ENCODE measurements at regions not wholly inside any gene's neighbourhood (a gene's known extent, or its start where the extent isn't known, plus 50 kb on each side); places are given as distances from the start of the nearest gene placed in this dataset.

- H3K9me3 Mint-ChIP-seq = no peaks in the 10 kb centered on the region
- peaks cover 0 to 8% of the 10 kb centered on the region in 2 donors for H3K27me3 Mint-ChIP-seq
- no peak overlapping the region for H3K4me3 Mint-ChIP-seq
- DNase-seq (ENCODE audit: low spot score) (no peak), ATAC-seq (peak in 1 of 2 donors; percentile 21)
- no peaks in the 10 kb centered on the region for H3K4me1 Mint-ChIP-seq (ENCODE audit: low read depth in 2 of 2)
- H3K36me3 Mint-ChIP-seq = no peaks in the 10 kb centered on the region
- no peak overlapping the region for H3K27ac Mint-ChIP-seq
Measured at GRCh38 chr1:228975238-228975907, 240.1 kb downstream of the RHOU start.

GRCh38 chr1:228976316-228976715 is 241.0 kb downstream of the RHOU start:
- Mint-ChIP-seq H3K4me3 (no peak overlapping the region), H3K9me3 (no peaks in the 10 kb centered on the region), H3K27ac (no peak overlapping the region), H3K4me1 (ENCODE audit: low read depth in 2 of 2) (no peaks in the 10 kb centered on the region), H3K36me3 (no peaks in the 10 kb centered on the region), H3K27me3 (peaks cover 0 to 8% of the 10 kb centered on the region in 2 donors)
- ATAC-seq (no peak), DNase-seq (ENCODE audit: low spot score) (no peak)

- no peak for DNase-seq (ENCODE audit: low spot score)
- H3K9me3 Mint-ChIP-seq = no peaks in the 10 kb centered on the region
- no peaks in the 10 kb centered on the region for H3K4me1 Mint-ChIP-seq (ENCODE audit: low read depth in 2 of 2)
- no peak overlapping the region for H3K4me3 Mint-ChIP-seq
- H3K36me3 Mint-ChIP-seq = no peaks in the 10 kb centered on the region
- no peak for ATAC-seq
- peaks cover 0 to 8% of the 10 kb centered on the region in 2 donors for H3K27me3 Mint-ChIP-seq
- no peak overlapping the region for H3K27ac Mint-ChIP-seq
Measured at GRCh38 chr1:228977307-228977706, 242.0 kb downstream of the RHOU start.

GRCh38 chr1:228977741-228978140 is 242.5 kb downstream of the RHOU start:
- no peak overlapping the region for H3K27ac Mint-ChIP-seq
- no peak overlapping the region for H3K4me3 Mint-ChIP-seq
- no peak for ATAC-seq

GRCh38 chr1:228978484-228979324 is 243.4 kb downstream of the RHOU start:
- peaks cover 0 to 8% of the 10 kb centered on the region in 2 donors for H3K27me3 Mint-ChIP-seq
- H3K9me3 Mint-ChIP-seq = no peaks in the 10 kb centered on the region
- no peaks in the 10 kb centered on the region for H3K4me1 Mint-ChIP-seq (ENCODE audit: low read depth in 2 of 2)
- no peak overlapping the region for H3K27ac Mint-ChIP-seq
- DNase-seq (ENCODE audit: low spot score) (no peak), ATAC-seq (no peak)
- H3K4me3 Mint-ChIP-seq = no peak overlapping the region
- no peaks in the 10 kb centered on the region for H3K36me3 Mint-ChIP-seq

More at GRCh38 chr1:228977741-228978140, 242.5 kb downstream of the RHOU start:
- H3K36me3 Mint-ChIP-seq = no peaks in the 10 kb centered on the region
- no peak for DNase-seq (ENCODE audit: low spot score)
- H3K27me3 Mint-ChIP-seq = peaks cover 0 to 8% of the 10 kb centered on the region in 2 donors
- H3K4me1 Mint-ChIP-seq (ENCODE audit: low read depth in 2 of 2) = no peaks in the 10 kb centered on the region
- H3K9me3 Mint-ChIP-seq = no peaks in the 10 kb centered on the region

GRCh38 chr1:228979325-228979699 is 244.0 kb downstream of the RHOU start:
- Mint-ChIP-seq H3K9me3 (no peaks in the 10 kb centered on the region), H3K27ac (no peak overlapping the region), H3K4me1 (ENCODE audit: low read depth in 2 of 2) (no peaks in the 10 kb centered on the region), H3K36me3 (no peaks in the 10 kb centered on the region), H3K4me3 (no peak overlapping the region), H3K27me3 (peaks cover 0 to 8% of the 10 kb centered on the region in 2 donors)
- ATAC-seq = peak in 1 of 2 donors; percentile 33
- no peak for DNase-seq (ENCODE audit: low spot score)

GRCh38 chr1:228979774-228980173 is 244.5 kb downstream of the RHOU start:
- H3K27ac Mint-ChIP-seq = no peak overlapping the region
- H3K36me3 Mint-ChIP-seq = no peaks in the 10 kb centered on the region
- no peaks in the 10 kb centered on the region for H3K4me1 Mint-ChIP-seq (ENCODE audit: low read depth in 2 of 2)
- peaks cover 0 to 8% of the 10 kb centered on the region in 2 donors for H3K27me3 Mint-ChIP-seq
- no peak overlapping the region for H3K4me3 Mint-ChIP-seq
- H3K9me3 Mint-ChIP-seq = no peaks in the 10 kb centered on the region
- ATAC-seq (no peak), DNase-seq (ENCODE audit: low spot score) (no peak)

- Mint-ChIP-seq H3K27me3 (peaks cover 0 to 8% of the 10 kb centered on the region in 2 donors), H3K4me1 (ENCODE audit: low read depth in 2 of 2) (no peaks in the 10 kb centered on the region), H3K27ac (no peak overlapping the region), H3K36me3 (no peaks in the 10 kb centered on the region), H3K4me3 (no peak overlapping the region), H3K9me3 (no peaks in the 10 kb centered on the region)
- ATAC-seq = no peak
- DNase-seq (ENCODE audit: low spot score) = no peak
Measured at GRCh38 chr1:228980232-228980937, 245.1 kb downstream of the RHOU start.

- H3K27me3 Mint-ChIP-seq = peaks cover 0 to 3% of the 10 kb centered on the region in 2 donors
- H3K4me1 Mint-ChIP-seq (ENCODE audit: low read depth in 2 of 2) = no peaks in the 10 kb centered on the region
- H3K27ac Mint-ChIP-seq = no peak overlapping the region
- no peaks in the 10 kb centered on the region for H3K36me3 Mint-ChIP-seq
- ATAC-seq = no peak
- DNase-seq (ENCODE audit: low spot score) = no peak
- no peaks in the 10 kb centered on the region for H3K9me3 Mint-ChIP-seq
- H3K4me3 Mint-ChIP-seq = no peak overlapping the region
Measured at GRCh38 chr1:228982637-228983036, 247.4 kb downstream of the RHOU start.

- ATAC-seq (no peak), DNase-seq (ENCODE audit: low spot score) (no peak)
- H3K27ac Mint-ChIP-seq = no peak overlapping the region
- no peaks in the 10 kb centered on the region for H3K27me3 Mint-ChIP-seq
- H3K4me1 Mint-ChIP-seq (ENCODE audit: low read depth in 2 of 2) = no peaks in the 10 kb centered on the region
- H3K4me3 Mint-ChIP-seq = no peak overlapping the region
- no peaks in the 10 kb centered on the region for H3K36me3 Mint-ChIP-seq
- no peaks in the 10 kb centered on the region for H3K9me3 Mint-ChIP-seq
Measured at GRCh38 chr1:228983231-228983660, 248.0 kb downstream of the RHOU start.

- DNase-seq (ENCODE audit: low spot score) = no peak
- H3K27ac Mint-ChIP-seq = no peak overlapping the region
- H3K9me3 Mint-ChIP-seq = no peaks in the 10 kb centered on the region
- H3K27me3 Mint-ChIP-seq = no peaks in the 10 kb centered on the region
- ATAC-seq = no peak
- no peaks in the 10 kb centered on the region for H3K36me3 Mint-ChIP-seq
- H3K4me1 Mint-ChIP-seq (ENCODE audit: low read depth in 2 of 2) = no peaks in the 10 kb centered on the region
- H3K4me3 Mint-ChIP-seq = no peak overlapping the region
Measured at GRCh38 chr1:228983661-228984060, 248.4 kb downstream of the RHOU start.

- no peak for ATAC-seq
- Mint-ChIP-seq H3K9me3 (no peaks in the 10 kb centered on the region), H3K27me3 (no peaks in the 10 kb centered on the region)
Measured at GRCh38 chr1:228984107-228984506, 248.8 kb downstream of the RHOU start.

GRCh38 chr1:228984646-228985631 is 249.7 kb downstream of the RHOU start:
- no peak overlapping the region for H3K27ac Mint-ChIP-seq
- H3K4me1 Mint-ChIP-seq (ENCODE audit: low read depth in 2 of 2) = peaks cover 4 to 7% of the 10 kb centered on the region in 2 donors
- no peaks in the 10 kb centered on the region for H3K27me3 Mint-ChIP-seq
- H3K4me3 Mint-ChIP-seq = no peak overlapping the region
- ATAC-seq (no peak), DNase-seq (ENCODE audit: low spot score) (no peak)
- no peaks in the 10 kb centered on the region for H3K9me3 Mint-ChIP-seq
- no peaks in the 10 kb centered on the region for H3K36me3 Mint-ChIP-seq

More at GRCh38 chr1:228984107-228984506, 248.8 kb downstream of the RHOU start:
- Mint-ChIP-seq H3K4me1 (ENCODE audit: low read depth in 2 of 2) (peaks cover 2 to 3% of the 10 kb centered on the region in 2 donors), H3K27ac (no peak overlapping the region), H3K4me3 (no peak overlapping the region), H3K36me3 (no peaks in the 10 kb centered on the region)
- DNase-seq (ENCODE audit: low spot score) = no peak

Measured in natural killer cell treated with Interleukin-12 subunit alpha and Interleukin-12 subunit beta and Interleukin-15 and Interleukin-18, amount 100 ng/mL, for 72 hours (primary cell).